Endothelial cell of umbilical vein (primary cell): ENCODE measurements at regions not wholly inside any gene's neighbourhood (a gene's known extent, or its start where the extent isn't known, plus 50 kb on each side); places are given as distances from the start of the nearest gene placed in this dataset.

ENCODE experiments used
- BruUV-seq: library from RNA; stranded (reverse); fragments of 400-500 nt; replicated peaks from 2 replicates; lab custom pipeline; 2021; lab: Mats Ljungman, UMichigan
- CTCF ChIA-PET: fragments of 300-600, 350-600 bp; sonication (Branson Sonifier 250); formaldehyde crosslinking; loops from one replicate; lab custom pipeline; 2021; ENCODE audit warnings: antibody characterized with exemption, inconsistent platforms; lab: Charles Lee
- POLR2A ChIA-PET: fragments of 300-600, 350-600 bp; sonication (Branson Sonifier 250); formaldehyde crosslinking; loops from one replicate; lab custom pipeline; 2021; ENCODE audit warnings: antibody characterized with exemption, inconsistent platforms; lab: Charles Lee
- DNase-seq: peaks from one replicate; pipeline ENCODE4 v3.0.0-alpha.2; 2011; ENCODE audit warnings: low read depth, low spot score
- FAIRE-seq: peaks from 2 replicates; lab custom pipeline; 2011; peaks lifted over from hg19 to GRCh38; lab: Jason Lieb, UNC
- H2AFZ ChIP-seq: 2 replicates; pipeline ENCODE4 v1.6.0; 2012; ENCODE audit warnings: low read depth, low read length, control low read depth, inconsistent platforms
- H3K27ac ChIP-seq: 2 replicates; pipeline ENCODE4 v1.5.1; 2011; ENCODE audit warnings: low read depth, mild to moderate bottlenecking, control low read depth, low read length, moderate library complexity; ENCODE audit not compliant: insufficient read depth
- H3K27me3 ChIP-seq, 2 experiments: 2 replicates each; pipeline versions ENCODE4 v1.6.0 to v1.6.1; 2011; ENCODE audit warnings: low read length in 2 of 2, mixed read lengths in 1 of 2; ENCODE audit not compliant: control insufficient read depth in 2 of 2, insufficient read depth in 2 of 2
- H3K36me3 ChIP-seq, 2 experiments: 2 replicates in 1 of 2; 3 replicates in 1 of 2; pipeline ENCODE4 v1.5.1; 2011; ENCODE audit warnings: low read length in 2 of 2, mild to moderate bottlenecking in 1 of 2, moderate library complexity in 1 of 2; ENCODE audit not compliant: control insufficient read depth in 2 of 2, insufficient read depth in 2 of 2; ENCODE audit errors: extremely low read depth in 1 of 2
- H3K4me1 ChIP-seq: 3 replicates; pipeline ENCODE4 v1.5.1; 2011; ENCODE audit warnings: mild to moderate bottlenecking, low read length; ENCODE audit not compliant: control insufficient read depth, insufficient read depth; ENCODE audit errors: extremely low read depth
- H3K4me2 ChIP-seq: 2 replicates; pipeline ENCODE4 v1.6.1; 2011; ENCODE audit warnings: low read length, control low read depth, mixed read lengths; ENCODE audit not compliant: insufficient read depth
- H3K4me3 ChIP-seq, 3 experiments: fragments of 200-600 bp in 1 of 3; sonication (generic), shearing (Covaris generic) in 1 of 3; replicated peaks in 1 of 3; 2 replicates each; pipeline ENCODE4 v1.5.1; 2011 to 2016; ENCODE audit warnings: control low read depth in 3 of 3, low read length in 3 of 3, mild to moderate bottlenecking in 2 of 3, inconsistent platforms in 1 of 3, low read depth in 1 of 3, moderate library complexity in 1 of 3; ENCODE audit not compliant: insufficient read depth in 1 of 3
- H3K79me2 ChIP-seq: 2 replicates; pipeline ENCODE4 v1.6.0; 2012; ENCODE audit warnings: low read length, inconsistent platforms; ENCODE audit not compliant: control insufficient read depth, insufficient read depth
- H3K9ac ChIP-seq: replicated peaks from 2 replicates; pipeline ENCODE3; 2011; ENCODE audit warnings: low read length, control low read depth; ENCODE audit not compliant: insufficient read depth; ENCODE audit errors: extremely low read depth
- H3K9me1 ChIP-seq: replicated peaks from 3 replicates; pipeline ENCODE4 v1.6.0; 2011; ENCODE audit warnings: mild to moderate bottlenecking, low read length; ENCODE audit not compliant: control insufficient read depth, insufficient read depth; ENCODE audit errors: extremely low read depth
- H3K9me3 ChIP-seq: replicated peaks from 2 replicates; pipeline ENCODE4 v1.5.1; 2012; ENCODE audit warnings: low read length, inconsistent platforms; ENCODE audit not compliant: control insufficient read depth, insufficient read depth
- H4K20me1 ChIP-seq: replicated peaks from 2 replicates; pipeline ENCODE3; 2011; ENCODE audit warnings: mild to moderate bottlenecking, low read length; ENCODE audit not compliant: control insufficient read depth, insufficient read depth; ENCODE audit errors: extremely low read depth
- CTCF ChIP-seq, 2 donors: IDR thresholded peaks; 1 replicate in 1 of 2; 2 replicates in 1 of 2; pipeline ENCODE4 v1.5.1; 2011; ENCODE audit warnings: low read length in 2 of 2, mild to moderate bottlenecking in 2 of 2, moderate library complexity in 2 of 2, control low read depth in 1 of 2, inconsistent platforms in 1 of 2, low read depth in 1 of 2; ENCODE audit not compliant: insufficient read depth in 1 of 2; ENCODE audit errors: extremely low read depth in 1 of 2
- EZH2 ChIP-seq: IDR thresholded peaks from 2 replicates; pipeline ENCODE4 v1.6.1; 2012; ENCODE audit warnings: borderline replicate concordance, low read depth, mild to moderate bottlenecking, moderate library complexity, low read length, inconsistent platforms; ENCODE audit not compliant: severe bottlenecking
- FOS ChIP-seq: IDR thresholded peaks from 2 replicates; pipeline ENCODE4 v1.6.1; 2011; ENCODE audit warnings: mild to moderate bottlenecking, low read length, moderate library complexity, borderline replicate concordance; ENCODE audit not compliant: insufficient read depth
- GATA2 ChIP-seq: IDR thresholded peaks from 2 replicates; pipeline ENCODE4 v1.7.0; 2011; ENCODE audit warnings: low read depth, mild to moderate bottlenecking, moderate library complexity, mixed read lengths, low read length; ENCODE audit not compliant: insufficient read length, insufficient read depth
- JUN ChIP-seq: IDR thresholded peaks from 2 replicates; pipeline ENCODE4 v1.6.1; 2011; ENCODE audit warnings: borderline replicate concordance, low read depth; ENCODE audit not compliant: insufficient read length, insufficient read depth
- MYC ChIP-seq: IDR thresholded peaks from one replicate; pipeline ENCODE4 v1.6.1; 2011; ENCODE audit warnings: mild to moderate bottlenecking, low read depth, low read length
- POLR2A ChIP-seq: IDR thresholded peaks from 2 replicates; pipeline ENCODE4 v1.6.1; 2012; ENCODE audit warnings: low read depth, mild to moderate bottlenecking, control low read depth, low read length
- POLR2AphosphoS5 ChIP-seq: IDR thresholded peaks from 2 replicates; pipeline ENCODE4 v1.6.1; 2012; ENCODE audit warnings: low read depth, mild to moderate bottlenecking, control low read depth, low read length, moderate library complexity; ENCODE audit not compliant: insufficient read depth
- dilution Hi-C: fragments of 300-500 bp; cut with MboI; formaldehyde crosslinking; loops from one replicate; pipeline ENCODE4 v1.15.0; 2019; ENCODE audit warnings: low sequenced_read_pairs; ENCODE audit not compliant: extremely low pct_ligation_motif_present
- intact Hi-C: fragments of 100-400 bp; cut with micrococcal nuclease; formaldehyde crosslinking; loops from one replicate; pipeline ENCODE4 v1.10.0; 2022
- TF ChIP-seq, protein P1 (sequence below): IDR thresholded peaks from 2 replicates; pipeline ENCODE4 v1.6.1; 2011; ENCODE audit not compliant: insufficient read depth, insufficient read length

DNA sequence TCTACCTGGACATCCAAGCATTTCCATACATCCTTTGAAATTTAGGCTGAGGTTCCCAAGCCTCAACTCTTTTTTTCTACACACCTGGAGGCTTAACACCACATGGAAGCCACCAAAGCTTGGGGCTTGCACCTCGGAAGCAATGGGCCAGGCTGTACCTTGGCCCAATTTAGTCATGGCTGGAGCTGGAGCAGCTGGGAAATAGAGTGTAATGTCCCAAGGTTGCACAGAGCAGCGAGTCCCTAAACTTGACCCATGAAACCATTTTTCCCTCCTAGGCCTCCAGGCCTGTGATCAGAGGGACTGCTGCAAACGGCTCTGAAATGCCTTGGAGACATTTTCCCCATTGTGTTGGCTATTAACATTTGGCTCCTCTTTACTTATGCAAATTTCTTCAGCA, 1574.3 kb upstream of the ZEB2 start:
- Histone ChIP-seq H3K79me2 (no peaks in the 10 kb centered on the region), H3K4me1 (no peaks in the 10 kb centered on the region), H3K4me2 (no peak overlapping the region), H3K27me3 (no peaks in the 10 kb centered on the region), H3K27ac (no peak overlapping the region), H3K9ac (no peak overlapping the region), H3K36me3 (no peaks in the 10 kb centered on the region), H3K9me1 (no peaks in the 10 kb centered on the region), H2AFZ (no peak overlapping the region), H3K9me3 (peaks cover 3% of the 10 kb centered on the region), H4K20me1 (no peaks in the 10 kb centered on the region), H3K4me3 (no peak overlapping the region)
- dilution Hi-C loops: no loop called here
- POLR2A ChIA-PET: no interaction called here
- no peak for DNase-seq
- FAIRE-seq: no peak
- BruUV-seq: no TSS peak
- intact Hi-C loops: no loop called here
- CTCF ChIA-PET: no interaction called here
- no peak for TF ChIP-seq POLR2A

DNA sequence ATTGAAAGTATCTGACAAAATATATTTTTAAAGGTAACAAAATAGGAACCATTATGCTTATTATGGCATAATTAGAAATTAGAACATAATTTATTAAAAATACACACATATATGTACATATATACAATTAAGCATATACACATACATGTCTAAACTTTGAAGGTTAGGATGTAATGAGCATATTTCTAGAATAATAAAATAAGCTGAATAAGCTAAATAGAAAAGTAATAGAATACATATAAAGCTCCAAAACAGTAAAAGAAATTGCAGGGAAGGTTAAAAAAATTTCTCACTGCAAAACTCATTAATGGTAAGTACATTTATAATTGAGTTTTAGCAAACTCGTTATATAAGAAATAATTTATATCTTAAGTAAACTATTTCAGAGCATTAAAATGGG, 1561.5 kb upstream of the ZEB2 start:
- no peaks in the 10 kb centered on the region for H3K4me1 ChIP-seq
- no TSS peak for BruUV-seq
- TF ChIP-seq POLR2AphosphoS5: no peak
- no peak for TF ChIP-seq POLR2A
- TF ChIP-seq CTCF (IDR thresholded peaks at IDR 0.05; ENCODE audit: extremely low read depth in 1 of 2, insufficient read depth in 1 of 2, low read depth in 1 of 2, low read length in 2 of 2): no peak
- TF ChIP-seq, protein P1, sequence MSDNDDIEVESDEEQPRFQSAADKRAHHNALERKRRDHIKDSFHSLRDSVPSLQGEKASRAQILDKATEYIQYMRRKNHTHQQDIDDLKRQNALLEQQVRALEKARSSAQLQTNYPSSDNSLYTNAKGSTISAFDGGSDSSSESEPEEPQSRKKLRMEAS: no peak
- TF ChIP-seq MYC: no peak
- no peak for TF ChIP-seq GATA2
- no peak for TF ChIP-seq JUN
- TF ChIP-seq EZH2: no peak
- no peak for TF ChIP-seq FOS
- dilution Hi-C loops (no loop called here), intact Hi-C loops (no loop called here)
- H3K79me2 ChIP-seq: no peaks in the 10 kb centered on the region
- H3K9me3 ChIP-seq: no peaks in the 10 kb centered on the region
- H4K20me1 ChIP-seq: no peaks in the 10 kb centered on the region
- no peak overlapping the region for H3K27ac ChIP-seq
- H3K4me3 ChIP-seq: no peak overlapping the region
- POLR2A ChIA-PET: no interaction called here
- no peak for FAIRE-seq
- no peaks in the 10 kb centered on the region for H3K27me3 ChIP-seq
- CTCF ChIA-PET: no interaction called here
- H3K36me3 ChIP-seq: no peaks in the 10 kb centered on the region
- H3K4me2 ChIP-seq: no peak overlapping the region
- H2AFZ ChIP-seq: no peak overlapping the region
- H3K9me1 ChIP-seq: no peaks in the 10 kb centered on the region
- DNase-seq: no peak
- H3K9ac ChIP-seq: no peak overlapping the region
